C4-2B (cell line): ENCODE measurements at regions not wholly inside any gene's neighbourhood (a gene's known extent, or its start where the extent isn't known, plus 50 kb on each side); places are given as distances from the start of the nearest gene placed in this dataset.

ENCODE experiments used
- H3K27ac ChIP-seq: fragments of 450-650 bp; 2 replicates; pipeline ENCODE4 v1.5.1; 2017
- ZFX ChIP-seq: fragments of 450-650 bp; IDR thresholded peaks from 2 replicates; pipeline ENCODE4 v1.6.1; 2017
- TF ChIP-seq, protein P1 (sequence below): fragments of 450-650 bp; conservative IDR thresholded peaks from 2 replicates; pipeline ENCODE4 v1.5.1; 2017; ENCODE audit warnings: mild to moderate bottlenecking

DNA sequence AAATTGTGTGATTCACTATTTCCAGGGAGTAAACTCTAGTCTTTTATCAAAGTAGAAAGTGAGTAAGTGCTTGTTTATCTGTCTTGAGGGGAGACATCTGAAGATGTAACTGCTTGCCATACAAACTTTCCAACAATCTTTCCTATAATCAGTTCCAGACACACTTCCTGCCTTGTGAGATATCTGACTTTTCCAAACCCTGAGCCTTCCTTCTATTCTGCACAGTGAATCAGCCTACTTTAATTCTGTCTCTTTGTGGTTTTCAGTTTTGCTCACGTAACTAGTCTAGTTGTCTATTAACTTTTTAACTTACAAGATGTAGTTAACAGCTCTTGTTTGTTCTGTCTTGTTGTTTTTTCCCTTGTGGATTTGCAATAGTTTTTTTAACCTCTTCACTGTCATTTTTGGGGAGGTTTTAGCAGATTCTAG lies 947.8 kb downstream of the C4orf33 start:
- no peak for TF ChIP-seq ZFX
- TF ChIP-seq, protein P1, sequence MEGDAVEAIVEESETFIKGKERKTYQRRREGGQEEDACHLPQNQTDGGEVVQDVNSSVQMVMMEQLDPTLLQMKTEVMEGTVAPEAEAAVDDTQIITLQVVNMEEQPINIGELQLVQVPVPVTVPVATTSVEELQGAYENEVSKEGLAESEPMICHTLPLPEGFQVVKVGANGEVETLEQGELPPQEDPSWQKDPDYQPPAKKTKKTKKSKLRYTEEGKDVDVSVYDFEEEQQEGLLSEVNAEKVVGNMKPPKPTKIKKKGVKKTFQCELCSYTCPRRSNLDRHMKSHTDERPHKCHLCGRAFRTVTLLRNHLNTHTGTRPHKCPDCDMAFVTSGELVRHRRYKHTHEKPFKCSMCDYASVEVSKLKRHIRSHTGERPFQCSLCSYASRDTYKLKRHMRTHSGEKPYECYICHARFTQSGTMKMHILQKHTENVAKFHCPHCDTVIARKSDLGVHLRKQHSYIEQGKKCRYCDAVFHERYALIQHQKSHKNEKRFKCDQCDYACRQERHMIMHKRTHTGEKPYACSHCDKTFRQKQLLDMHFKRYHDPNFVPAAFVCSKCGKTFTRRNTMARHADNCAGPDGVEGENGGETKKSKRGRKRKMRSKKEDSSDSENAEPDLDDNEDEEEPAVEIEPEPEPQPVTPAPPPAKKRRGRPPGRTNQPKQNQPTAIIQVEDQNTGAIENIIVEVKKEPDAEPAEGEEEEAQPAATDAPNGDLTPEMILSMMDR: no peak
- no peak overlapping the region for H3K27ac ChIP-seq

DNA sequence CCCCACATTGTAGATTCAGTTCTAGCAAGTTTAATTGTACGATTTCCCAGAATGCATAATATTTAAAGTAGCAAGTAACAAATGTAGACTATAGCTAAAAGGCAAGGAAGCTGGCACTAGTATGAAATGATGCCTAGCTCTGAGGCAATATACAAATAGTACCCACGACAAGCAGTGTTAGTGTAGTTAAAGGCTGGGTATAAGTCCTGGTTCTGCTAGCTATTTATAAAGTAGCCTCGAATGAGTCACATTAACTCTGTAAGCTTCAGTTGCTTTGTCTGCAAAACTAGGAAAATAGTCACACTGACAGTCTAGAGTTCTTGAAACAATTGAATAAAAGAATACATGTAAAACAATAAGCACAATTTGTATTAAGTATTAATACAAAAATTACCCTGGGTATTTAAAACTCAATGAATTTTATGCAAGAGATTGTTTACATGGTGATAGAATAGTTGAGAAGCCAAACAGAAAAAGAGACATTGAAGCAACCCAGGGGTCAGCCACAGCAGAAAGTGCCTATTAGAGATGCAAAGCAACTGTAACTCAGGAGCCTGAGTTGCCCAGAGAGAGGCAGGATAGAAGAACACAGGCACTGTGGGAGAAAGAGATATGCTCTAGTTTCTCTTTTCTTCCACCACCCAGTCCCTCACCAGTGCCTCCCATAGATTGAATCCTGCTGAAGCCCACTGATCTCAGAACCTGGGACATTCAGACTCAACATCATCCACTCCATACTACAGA lies 949.0 kb downstream of the C4orf33 start:
- no peak overlapping the region for H3K27ac ChIP-seq
- TF ChIP-seq, protein P1: no peak
- no peak for TF ChIP-seq ZFX

- no peak for TF ChIP-seq ZFX
- TF ChIP-seq, protein P1: no peak
- no peak overlapping the region for H3K27ac ChIP-seq
These were observed 957.8 kb downstream of the C4orf33 start for GRCh38 chr4:130053723-130054122.

GRCh38 chr4:130054908-130055307 lies 959.0 kb downstream of the C4orf33 start:
- no peak overlapping the region for H3K27ac ChIP-seq
- TF ChIP-seq, protein P1: no peak
- TF ChIP-seq ZFX: no peak

GRCh38 chr4:130056286-130056685 lies 960.3 kb downstream of the C4orf33 start:
- no peak for TF ChIP-seq ZFX
- TF ChIP-seq, protein P1: no peak
- no peak overlapping the region for H3K27ac ChIP-seq

- no peak for TF ChIP-seq ZFX
- TF ChIP-seq, protein P1: no peak
- H3K27ac ChIP-seq: no peak overlapping the region
These were observed 968.5 kb downstream of the C4orf33 start for GRCh38 chr4:130064471-130064870.

GRCh38 chr4:130067419-130067818 lies 971.5 kb downstream of the C4orf33 start:
- TF ChIP-seq, protein P1: no peak
- TF ChIP-seq ZFX: no peak
- no peak overlapping the region for H3K27ac ChIP-seq
